GM12878 (cell line): ENCODE measurements at regions not wholly inside any gene's neighbourhood (a gene's known extent, or its start where the extent isn't known, plus 50 kb on each side); places are given as distances from the start of the nearest gene placed in this dataset.

ENCODE experiments used
- ATAC-seq: fragments of 200-7000 bp; cut with Tn5 transposase; 3 replicates; pipeline ENCODE4 v1.9.1; 2020; ENCODE audit warnings: mild to moderate bottlenecking, moderate library complexity
- BruUV-seq: library from RNA; stranded (reverse); fragments of 400-500 nt; replicated peaks from 2 replicates; lab custom pipeline; 2021; lab: Mats Ljungman, UMichigan
- CTCF ChIA-PET: fragments of 300-600 bp; sonication (Branson Sonifier 250); formaldehyde crosslinking; extraction: SDS; loops from one replicate; lab custom pipeline; 2021; ENCODE audit warnings: inconsistent platforms; lab: Yijun Ruan, JAX
- POLR2A ChIA-PET: fragments of 350-600 bp; formaldehyde crosslinking; extraction: SDS; loops from one replicate; lab custom pipeline; 2021; ENCODE audit warnings: inconsistent platforms; lab: Charles Lee
- RAD21 ChIA-PET: fragments of 300-600 bp; sonication (Branson Sonifier 250); formaldehyde crosslinking; loops from one replicate; lab custom pipeline; 2023; ENCODE audit warnings: antibody characterized with exemption; ENCODE audit not compliant: unreplicated experiment; lab: Charles Lee
- SMC1A ChIA-PET: fragments of 300-600 bp; sonication (Branson Sonifier 250); formaldehyde crosslinking; loops from one replicate; lab custom pipeline; 2023; ENCODE audit not compliant: unreplicated experiment, uncharacterized antibody; lab: Charles Lee
- DNase-seq: peaks from one replicate; pipeline ENCODE4 v3.0.0-alpha.2; 2011; ENCODE audit warnings: low read depth, low spot score
- FAIRE-seq: peaks from 3 replicates; lab custom pipeline; 2011; peaks lifted over from hg19 to GRCh38; lab: Jason Lieb, UNC
- H2AFZ ChIP-seq: 2 replicates; pipeline ENCODE4 v1.6.0; 2011; ENCODE audit warnings: low read depth, low read length, control low read depth; ENCODE audit not compliant: control insufficient read depth
- H3K27ac ChIP-seq: 2 replicates; pipeline ENCODE4 v1.5.1; 2011; ENCODE audit warnings: control low read depth; ENCODE audit not compliant: control insufficient read depth, insufficient read depth
- H3K27me3 ChIP-seq, 2 experiments: replicated peaks in 1 of 2; 2 replicates each; pipeline versions ENCODE4 v1.6.0 to v1.6.1; 2011; ENCODE audit warnings: low read length in 1 of 2; ENCODE audit not compliant: control insufficient read depth in 2 of 2, insufficient read depth in 2 of 2
- H3K36me3 ChIP-seq, 2 experiments: 2 replicates each; pipeline ENCODE4 v1.5.1; 2011; ENCODE audit warnings: low read length in 1 of 2; ENCODE audit not compliant: control insufficient read depth in 2 of 2, insufficient read depth in 2 of 2
- H3K4me1 ChIP-seq: 2 replicates; pipeline ENCODE4 v1.6.1; 2011; ENCODE audit warnings: mild to moderate bottlenecking, low read length, moderate library complexity, mixed read lengths; ENCODE audit not compliant: control insufficient read depth, insufficient read depth
- H3K4me2 ChIP-seq: 2 replicates; pipeline ENCODE4 v1.6.0; 2011; ENCODE audit warnings: control low read depth; ENCODE audit not compliant: control insufficient read depth, insufficient read depth
- H3K4me3 ChIP-seq: fragments of 200-600 bp; sonication (generic); 2 replicates; pipeline ENCODE4 v1.5.1; 2016
- H3K79me2 ChIP-seq: 2 replicates; pipeline ENCODE4 v1.6.0; 2011; ENCODE audit warnings: low read length; ENCODE audit not compliant: control insufficient read depth, insufficient read depth
- H3K9ac ChIP-seq: 2 replicates; pipeline ENCODE4 v1.8.0; 2011; ENCODE audit warnings: low read length, control low read depth, mixed read lengths; ENCODE audit not compliant: control insufficient read depth, insufficient read depth
- H3K9me3 ChIP-seq: replicated peaks from 3 replicates; pipeline ENCODE4 v1.5.1; 2011; ENCODE audit warnings: mild to moderate bottlenecking, low read length; ENCODE audit not compliant: control insufficient read depth, insufficient read depth
- H4K20me1 ChIP-seq: 2 replicates; pipeline ENCODE4 v1.6.0; 2011; ENCODE audit not compliant: control insufficient read depth, insufficient read depth
- HSF1 ChIP-seq: fragments of 150-350 bp; IDR thresholded peaks from 2 replicates; pipeline ENCODE4 v1.6.1; 2014; ENCODE audit warnings: mild to moderate bottlenecking, low read depth, low read length
- MEF2B ChIP-seq: fragments of 450-650 bp; IDR thresholded peaks from 2 replicates; pipeline ENCODE4 v1.6.1; 2018; ENCODE audit warnings: mild to moderate bottlenecking, moderate library complexity; ENCODE audit not compliant: partially characterized antibody, poor library complexity, severe bottlenecking
- NRF1 ChIP-seq: conservative IDR thresholded peaks from 2 replicates; pipeline ENCODE4 v1.6.1; 2011; ENCODE audit warnings: mild to moderate bottlenecking, low read depth, low read length, improper control_type of control experiment
- SRF ChIP-seq, 2 experiments: IDR thresholded peaks; 2 replicates each; pipeline ENCODE4 v1.6.1; 2011; ENCODE audit warnings: low read depth in 2 of 2, low read length in 2 of 2, mild to moderate bottlenecking in 1 of 2, moderate library complexity in 1 of 2
- TCF7 ChIP-seq: IDR thresholded peaks from 2 replicates; pipeline ENCODE4 v1.6.1; 2014; ENCODE audit warnings: antibody characterized with exemption, borderline replicate concordance
- WGBS: methylation state at CpG from one replicate; pipeline ENCODE4 v1.1.6; 2016; ENCODE audit warnings: low lambda C conversion rate; ENCODE audit not compliant: insufficient replicate concordance, insufficient coverage; ENCODE audit errors: missing lambda C conversion rate; 5-methylcytosine and 5-hydroxymethylcytosine counted together
- in situ Hi-C: fragments of 300-500 bp; cut with MboI; formaldehyde crosslinking; loops from 9 replicates; pipeline ENCODE4 v1.14.3; 2018; ENCODE audit warnings: mixed read lengths
- intact Hi-C: fragments of 100-400 bp; cut with micrococcal nuclease; formaldehyde crosslinking; loops from one replicate; pipeline ENCODE4 v1.14.2; 2022; ENCODE audit not compliant: unreplicated experiment

GRCh38 chr19:29266603-29267002 lies 53.7 kb upstream of the UQCRFS1 start (continued):
- TF ChIP-seq NRF1 (no peak), TCF7 (no peak), SRF (IDR thresholded peaks at IDR 0.05; ENCODE audit: low read depth in 2 of 2, low read length in 2 of 2) (no peak)

- SMC1A ChIA-PET: no interaction called here
- no peak for ATAC-seq
- FAIRE-seq: no peak
- Histone ChIP-seq H3K27ac (no peak overlapping the region), H3K4me2 (no peak overlapping the region), H4K20me1 (no peaks in the 10 kb centered on the region), H3K4me1 (no peaks in the 10 kb centered on the region), H3K36me3 (no peaks in the 10 kb centered on the region), H3K9me3 (no peaks in the 10 kb centered on the region; the same call in 2 of the 3 replicates), H3K27me3 (no peaks in the 10 kb centered on the region), H3K4me3 (no peak overlapping the region), H3K79me2 (no peaks in the 10 kb centered on the region), H3K9ac (no peak overlapping the region), H2AFZ (no peak overlapping the region)
- TF ChIP-seq HSF1 (no peak), MEF2B (no peak)
- CTCF ChIA-PET: no interaction called here
- DNase-seq: no peak
- RAD21 ChIA-PET: no interaction called here
- intact Hi-C loops (no loop called here), in situ Hi-C loops (no loop called here)
- WGBS: 37% methylated on average over 8 of the region's 8 CpGs
- POLR2A ChIA-PET: no interaction called here
- no TSS peak for BruUV-seq
These were observed 54.8 kb upstream of the UQCRFS1 start for GRCh38 chr19:29267701-29268100.
